Psoas muscle (tissue), 7 donors: ENCODE measurements at regions not wholly inside any gene's neighbourhood (a gene's known extent, or its start where the extent isn't known, plus 50 kb on each side); places are given as distances from the start of the nearest gene placed in this dataset.

ENCODE experiments used
- ATAC-seq, 4 donors: fragments of 200-7000 bp; cut with Tn5 transposase; one replicate each; pipeline ENCODE4 v1.9.1; 2020; ENCODE audit warnings: moderate library complexity in 3 of 4, mild to moderate bottlenecking in 2 of 4
- DNase-seq, 2 donors: peaks; one replicate each; pipeline ENCODE4 v3.0.0-alpha.2; 2020
- H3K27ac ChIP-seq: fragments of 200-600 bp; one replicate; pipeline ENCODE4 v1.8.0; 2022
- H3K27me3 ChIP-seq, 3 donors: fragments of 200-600 bp in 1 of 3; one replicate each; pipeline versions ENCODE4 v1.6.1 to v1.8.0; 2013 to 2022; ENCODE audit warnings: low read length in 2 of 3, mild to moderate bottlenecking in 2 of 3, moderate library complexity in 1 of 3; ENCODE audit not compliant: insufficient read depth in 3 of 3
- H3K36me3 ChIP-seq, 2 donors: fragments of 200-600 bp in 1 of 2; one replicate each; pipeline versions ENCODE4 v1.6.1 to v1.8.0; 2013 to 2022; ENCODE audit warnings: low read depth in 1 of 2, mild to moderate bottlenecking in 1 of 2, moderate library complexity in 1 of 2; ENCODE audit not compliant: insufficient read depth in 1 of 2
- H3K4me1 ChIP-seq: fragments of 200-600 bp; one replicate; pipeline ENCODE4 v1.8.0; 2022
- H3K4me3 ChIP-seq: fragments of 200-600 bp; one replicate; pipeline ENCODE4 v1.8.0; 2022; ENCODE audit warnings: mild to moderate bottlenecking
- H3K9me3 ChIP-seq: fragments of 200-600 bp; one replicate; pipeline ENCODE4 v1.8.0; 2022
- WGBS, 3 donors: extraction: QIAGEN DNeasy Blood & Tissue Kit; methylation state at CpG; one replicate each; pipeline versions ENCODE4 v1.1.6 to v1.1.7; 2013; 5-methylcytosine and 5-hydroxymethylcytosine counted together
- intact Hi-C, 2 donors: fragments of 100-400 bp; cut with DNase I; formaldehyde crosslinking; loops; one replicate each; pipeline versions ENCODE4 v1.11.0 to v1.14.2; 2022
- TF ChIP-seq, protein P1 (sequence below): fragments of 200-600 bp; IDR thresholded peaks from one replicate; pipeline ENCODE4 v1.8.0; 2022; ENCODE audit warnings: antibody characterized with exemption
- donor health status: healthy with polysubstance abuse.
- donor health status: DM: no; HTN: no; CAD: no; lungs with moderate emphysema.
- donor health status: Bipolar disorder and iron deficiency.
- donor health status: healthy.
- donor health status: DM: yes; HTN: yes; CAD: no.
- donor health status: DM: no; HTN: no; CAD: no.
- donor health status: DM: yes; HTN: yes; CAD: no.

DNA sequence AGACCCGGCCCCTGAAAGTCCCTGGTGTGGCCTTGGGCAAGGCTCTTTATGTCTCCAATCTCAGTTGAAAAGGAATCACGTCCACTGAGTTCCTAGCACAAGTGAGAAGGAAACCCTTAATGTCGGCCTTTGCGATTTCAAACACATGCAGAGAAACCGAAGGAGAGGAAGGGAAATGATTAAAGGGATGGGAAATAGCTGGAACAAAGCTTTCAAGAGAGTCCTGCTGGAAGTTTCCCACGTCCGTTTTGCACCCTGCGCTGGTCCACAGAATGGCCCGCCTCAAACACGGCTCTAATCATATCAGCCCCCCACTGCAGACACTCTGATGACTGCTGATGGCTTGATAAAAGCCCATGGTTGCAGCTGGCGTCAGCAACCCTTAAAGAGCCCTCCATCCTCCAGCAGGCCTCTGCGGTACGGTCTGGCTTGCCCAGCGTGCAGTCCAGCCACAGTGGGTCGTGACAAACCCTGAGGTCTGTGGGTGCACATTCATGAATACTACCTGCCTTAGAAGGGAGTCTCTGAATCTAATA lies 765.5 kb upstream of the EEF2KMT start:
- DNase-seq (no peak), ATAC-seq (no peak)
- H3K27ac ChIP-seq: no peak overlapping the region
- peaks cover 0 to 2% (median 0%) of the 10 kb centered on the region in 3 donors for H3K27me3 ChIP-seq
- no peaks in the 10 kb centered on the region for H3K9me3 ChIP-seq
- WGBS, 3 donors: 69 to 72% (median 72%) methylated on average over 15 of the region's 15 CpGs
- H3K4me1 ChIP-seq: no peaks in the 10 kb centered on the region
- TF ChIP-seq, protein P1, sequence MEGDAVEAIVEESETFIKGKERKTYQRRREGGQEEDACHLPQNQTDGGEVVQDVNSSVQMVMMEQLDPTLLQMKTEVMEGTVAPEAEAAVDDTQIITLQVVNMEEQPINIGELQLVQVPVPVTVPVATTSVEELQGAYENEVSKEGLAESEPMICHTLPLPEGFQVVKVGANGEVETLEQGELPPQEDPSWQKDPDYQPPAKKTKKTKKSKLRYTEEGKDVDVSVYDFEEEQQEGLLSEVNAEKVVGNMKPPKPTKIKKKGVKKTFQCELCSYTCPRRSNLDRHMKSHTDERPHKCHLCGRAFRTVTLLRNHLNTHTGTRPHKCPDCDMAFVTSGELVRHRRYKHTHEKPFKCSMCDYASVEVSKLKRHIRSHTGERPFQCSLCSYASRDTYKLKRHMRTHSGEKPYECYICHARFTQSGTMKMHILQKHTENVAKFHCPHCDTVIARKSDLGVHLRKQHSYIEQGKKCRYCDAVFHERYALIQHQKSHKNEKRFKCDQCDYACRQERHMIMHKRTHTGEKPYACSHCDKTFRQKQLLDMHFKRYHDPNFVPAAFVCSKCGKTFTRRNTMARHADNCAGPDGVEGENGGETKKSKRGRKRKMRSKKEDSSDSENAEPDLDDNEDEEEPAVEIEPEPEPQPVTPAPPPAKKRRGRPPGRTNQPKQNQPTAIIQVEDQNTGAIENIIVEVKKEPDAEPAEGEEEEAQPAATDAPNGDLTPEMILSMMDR: no peak
- intact Hi-C loops: no loop called here
- H3K4me3 ChIP-seq: no peak overlapping the region
- H3K36me3 ChIP-seq: no peaks in the 10 kb centered on the region

DNA sequence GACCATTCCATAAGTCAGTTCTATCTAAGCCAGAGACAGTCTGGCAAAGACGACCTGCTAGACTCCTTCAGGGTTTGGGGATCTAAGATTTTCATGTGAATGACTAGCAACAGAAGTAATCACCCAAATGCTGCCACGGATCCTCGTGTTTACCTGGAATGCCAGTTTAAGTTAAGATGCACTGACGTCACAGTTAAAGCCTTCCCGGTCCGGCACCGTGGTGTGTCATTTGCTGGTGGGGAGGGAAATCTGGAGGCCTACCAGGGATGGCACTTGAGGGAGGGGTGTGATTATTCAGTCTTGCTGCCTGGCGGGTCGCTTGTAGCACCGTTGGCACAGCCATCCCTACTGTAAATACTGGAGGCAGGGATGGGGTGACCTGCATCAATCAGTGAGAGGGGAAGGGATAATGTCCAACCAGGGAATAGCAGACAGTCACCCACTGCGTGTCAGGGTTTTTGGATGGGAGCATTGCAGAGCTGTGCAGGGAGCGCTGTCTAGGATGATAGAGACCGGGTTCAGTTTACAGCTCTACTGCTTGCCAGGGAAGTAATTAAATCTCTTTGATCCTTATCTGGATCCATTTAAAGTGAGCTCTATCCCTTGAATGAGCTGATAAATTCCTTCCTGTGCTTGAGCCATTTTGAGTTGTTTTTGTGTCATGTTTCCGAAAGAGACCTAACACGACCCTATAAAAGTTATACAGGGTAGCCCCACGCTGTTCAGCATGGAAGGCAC lies 764.7 kb upstream of the EEF2KMT start:
- Histone ChIP-seq H3K36me3 (no peaks in the 10 kb centered on the region), H3K9me3 (no peaks in the 10 kb centered on the region), H3K27ac (no peak overlapping the region), H3K4me1 (no peaks in the 10 kb centered on the region), H3K27me3 (peaks cover 0 to 2% (median 0%) of the 10 kb centered on the region in 3 donors), H3K4me3 (no peak overlapping the region)
- TF ChIP-seq, protein P1: no peak
- WGBS, 3 donors: 53 to 57% (median 55%) methylated on average over 16 of the region's 16 CpGs
- intact Hi-C loops: no loop called here
- ATAC-seq (no peak), DNase-seq (no peak)

DNA sequence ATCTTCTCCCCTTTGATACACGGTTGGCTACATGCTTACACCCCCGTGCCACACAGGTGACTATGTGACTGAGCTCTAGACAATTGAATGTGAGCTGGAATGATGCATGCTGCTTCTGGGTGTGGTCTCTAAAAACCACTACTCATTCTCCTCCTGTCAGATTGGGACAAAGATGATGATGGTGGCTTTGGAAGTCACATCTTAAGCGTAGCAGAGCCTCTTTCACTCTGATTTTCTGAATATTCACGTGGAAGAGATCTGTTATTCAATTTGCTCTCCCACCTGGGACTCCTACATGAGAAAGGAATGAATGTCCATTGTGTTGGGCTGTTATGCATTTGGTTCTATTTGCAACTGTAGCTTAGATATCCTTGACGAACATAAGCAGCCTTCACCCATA lies 763.6 kb upstream of the EEF2KMT start:
- TF ChIP-seq, protein P1: no peak
- DNase-seq (no peak), ATAC-seq (no peak)
- H3K27ac ChIP-seq: no peak overlapping the region
- intact Hi-C loops: no loop called here
- no peaks in the 10 kb centered on the region for H3K36me3 ChIP-seq
- H3K4me3 ChIP-seq: no peak overlapping the region
- H3K27me3 ChIP-seq: peaks cover 0 to 2% (median 0%) of the 10 kb centered on the region in 3 donors
- no peaks in the 10 kb centered on the region for H3K9me3 ChIP-seq
- H3K4me1 ChIP-seq: no peaks in the 10 kb centered on the region
- 49 to 57% (median 54%) methylated on average over 5 of the region's 5 CpGs for WGBS, 3 donors

DNA sequence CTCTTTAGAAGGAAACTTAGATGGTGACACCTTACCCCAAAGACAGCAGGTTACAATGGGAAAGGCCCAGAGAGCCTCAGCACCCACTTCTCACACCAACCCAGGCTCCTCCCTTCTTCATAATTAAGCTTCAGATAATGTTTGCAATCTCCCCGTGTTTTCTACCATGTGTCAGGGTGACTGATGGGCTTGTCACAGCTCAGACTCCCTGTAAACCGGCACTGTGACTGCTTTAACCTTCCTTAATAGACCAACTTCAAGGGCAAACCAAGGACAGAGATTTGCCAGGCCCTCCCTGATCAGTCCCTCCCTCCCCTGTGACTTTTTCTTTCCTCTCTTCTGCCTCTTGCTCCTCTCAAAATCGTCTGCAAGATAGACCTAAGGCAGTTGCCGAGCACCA lies 760.6 kb upstream of the EEF2KMT start:
- WGBS, 3 donors: 27 to 31% (median 30%) methylated on average over 4 of the region's 4 CpGs
- Histone ChIP-seq H3K4me3 (no peak overlapping the region), H3K27me3 (peaks cover 0 to 2% (median 0%) of the 10 kb centered on the region in 3 donors), H3K9me3 (peaks cover 5% of the 10 kb centered on the region), H3K36me3 (no peaks in the 10 kb centered on the region), H3K27ac (no peak overlapping the region), H3K4me1 (no peaks in the 10 kb centered on the region)
- ATAC-seq (no peak), DNase-seq (no peak)
- intact Hi-C loops: no loop called here
- TF ChIP-seq, protein P1: no peak
